Left renal pelvis (tissue), 4 donors: ENCODE measurements at regions not wholly inside any gene's neighbourhood (a gene's known extent, or its start where the extent isn't known, plus 50 kb on each side); places are given as distances from the start of the nearest gene placed in this dataset.

Experiments
- DNase-seq, 4 donors: peaks; one replicate each; pipeline ENCODE4 v3.0.0-alpha.2; 2013; ENCODE audit warnings: low read depth in 4 of 4, low spot score in 3 of 4

- no peak for DNase-seq
Observed at GRCh38 chrX:120819126-120819525, 56.5 kb downstream of the CT47B1 start.

- DNase-seq: no peak
Observed at GRCh38 chrX:120813982-120814381, 61.7 kb downstream of the CT47B1 start.

GRCh38 chrX:120801426-120801825, 74.2 kb downstream of the CT47B1 start:
- no peak for DNase-seq

GRCh38 chrX:120797188-120797851, 78.3 kb downstream of the CT47B1 start:
- DNase-seq: no peak

- no peak for DNase-seq
Observed at GRCh38 chrX:120795301-120795700, 80.4 kb downstream of the CT47B1 start.

GRCh38 chrX:120794525-120794975, 81.1 kb downstream of the CT47B1 start:
- no peak for DNase-seq

- DNase-seq: no peak
Observed at GRCh38 chrX:120793098-120793497, 82.6 kb downstream of the CT47B1 start.

- DNase-seq: no peak
Observed at GRCh38 chrX:120791013-120791643, 84.5 kb downstream of the CT47B1 start.

GRCh38 chrX:120790552-120790951, 85.1 kb downstream of the CT47B1 start:
- no peak for DNase-seq

GRCh38 chrX:120790118-120790517, 85.5 kb downstream of the CT47B1 start:
- DNase-seq: peak in 3 of 4 donors; percentile 14 to 49 (median 45)

GRCh38 chrX:120781403-120781802, 94.3 kb downstream of the CT47B1 start:
- no peak for DNase-seq

- DNase-seq: no peak
Observed at GRCh38 chrX:120775959-120776358, 99.7 kb downstream of the CT47B1 start.

GRCh38 chrX:120774606-120775005, 101.1 kb downstream of the CT47B1 start:
- no peak for DNase-seq

- DNase-seq: no peak
Observed at GRCh38 chrX:120773801-120774200, 101.9 kb downstream of the CT47B1 start.

GRCh38 chrX:120769576-120770341, 105.9 kb downstream of the CT47B1 start:
- DNase-seq: no peak

- no peak for DNase-seq
Observed at GRCh38 chrX:120768681-120769080, 107.0 kb downstream of the CT47B1 start.

GRCh38 chrX:120768254-120768653, 107.4 kb downstream of the CT47B1 start:
- DNase-seq: no peak

- DNase-seq: no peak
Observed at GRCh38 chrX:120763269-120763668, 112.4 kb downstream of the CT47B1 start.

- DNase-seq: no peak
Observed at GRCh38 chrX:120761810-120762209, 113.9 kb downstream of the CT47B1 start.

- no peak for DNase-seq
Observed at GRCh38 chrX:120759685-120760084, 116.0 kb downstream of the CT47B1 start.

GRCh38 chrX:120755066-120755846, 120.4 kb downstream of the CT47B1 start:
- no peak for DNase-seq
